ENCODE measurements at regions not wholly inside any gene's neighbourhood (a gene's known extent, or its start where the extent isn't known, plus 50 kb on each side); places are given as distances from the start of the nearest gene placed in this dataset.
"Not testable (repeated sequence)": the region's sequence is repeated elsewhere in the genome, so short reads cannot be mapped to it uniquely, and the experiment has no call there.

- no peak for DNase-seq (ENCODE audit: extremely low read depth, insufficient read length)
- Histone ChIP-seq H3K27me3 (replicated peaks; ENCODE audit: control insufficient read depth, insufficient read depth, low read length) (no peaks in the 10 kb centered on the region; the same call in 1 of the 2 replicates), H3K36me3 (ENCODE audit: control insufficient read depth, insufficient read depth, low read length) (no peaks in the 10 kb centered on the region), H3K4me3 (replicated peaks; ENCODE audit: low read depth, low read length) (no peak overlapping the region)
- no peak for TF ChIP-seq CTCF (IDR thresholded peaks at IDR 0.05; ENCODE audit: insufficient read depth, low read length, poor library complexity, severe bottlenecking)
Measured at GRCh38 chr2:240241572-240241971, 101.1 kb upstream of the OTOS start.

GRCh38 chr2:240243049-240243448, 102.6 kb upstream of the OTOS start:
- not testable (repeated sequence) for H3K4me3 ChIP-seq (replicated peaks; ENCODE audit: low read depth, low read length); H3K36me3 ChIP-seq (ENCODE audit: control insufficient read depth, insufficient read depth, low read length); H3K27me3 ChIP-seq (replicated peaks; ENCODE audit: control insufficient read depth, insufficient read depth, low read length); DNase-seq (ENCODE audit: extremely low read depth, insufficient read length)

- no peaks in the 10 kb centered on the region; the same call in 1 of the 2 replicates for H3K27me3 ChIP-seq (replicated peaks; ENCODE audit: control insufficient read depth, insufficient read depth, low read length)
- H3K4me3 ChIP-seq (replicated peaks; ENCODE audit: low read depth, low read length) = no peak overlapping the region
- no peak for DNase-seq (ENCODE audit: extremely low read depth, insufficient read length)
- TF ChIP-seq CTCF (IDR thresholded peaks at IDR 0.05; ENCODE audit: insufficient read depth, low read length, poor library complexity, severe bottlenecking) = no peak
- no peaks in the 10 kb centered on the region for H3K36me3 ChIP-seq (ENCODE audit: control insufficient read depth, insufficient read depth, low read length)
Measured at GRCh38 chr2:240244543-240244942, 104.1 kb upstream of the OTOS start.

GRCh38 chr2:240245184-240245583, 104.7 kb upstream of the OTOS start:
- Histone ChIP-seq H3K27me3 (replicated peaks; ENCODE audit: control insufficient read depth, insufficient read depth, low read length) (no peaks in the 10 kb centered on the region; the same call in 1 of the 2 replicates), H3K4me3 (replicated peaks; ENCODE audit: low read depth, low read length) (no peak overlapping the region), H3K36me3 (ENCODE audit: control insufficient read depth, insufficient read depth, low read length) (no peaks in the 10 kb centered on the region)
- no peak for TF ChIP-seq CTCF (IDR thresholded peaks at IDR 0.05; ENCODE audit: insufficient read depth, low read length, poor library complexity, severe bottlenecking)
- DNase-seq (ENCODE audit: extremely low read depth, insufficient read length) = no peak

- Histone ChIP-seq H3K36me3 (ENCODE audit: control insufficient read depth, insufficient read depth, low read length) (no peaks in the 10 kb centered on the region), H3K27me3 (replicated peaks; ENCODE audit: control insufficient read depth, insufficient read depth, low read length) (no peaks in the 10 kb centered on the region; the same call in 1 of the 2 replicates), H3K4me3 (replicated peaks; ENCODE audit: low read depth, low read length) (no peak overlapping the region)
- DNase-seq (ENCODE audit: extremely low read depth, insufficient read length) = no peak
- no peak for TF ChIP-seq CTCF (IDR thresholded peaks at IDR 0.05; ENCODE audit: insufficient read depth, low read length, poor library complexity, severe bottlenecking)
Measured at GRCh38 chr2:240245706-240246105, 105.2 kb upstream of the OTOS start.

- Histone ChIP-seq H3K27me3 (replicated peaks; ENCODE audit: control insufficient read depth, insufficient read depth, low read length) (no peaks in the 10 kb centered on the region; the same call in 1 of the 2 replicates), H3K4me3 (replicated peaks; ENCODE audit: low read depth, low read length) (no peak overlapping the region), H3K36me3 (ENCODE audit: control insufficient read depth, insufficient read depth, low read length) (no peaks in the 10 kb centered on the region)
- no peak for TF ChIP-seq CTCF (IDR thresholded peaks at IDR 0.05; ENCODE audit: insufficient read depth, low read length, poor library complexity, severe bottlenecking)
- no peak for DNase-seq (ENCODE audit: extremely low read depth, insufficient read length)
Measured at GRCh38 chr2:240246173-240246820, 105.8 kb upstream of the OTOS start.

Data from GM06990 (cell line).